GM19463 (cell line): ENCODE measurements at regions not wholly inside any gene's neighbourhood (a gene's known extent, or its start where the extent isn't known, plus 50 kb on each side); places are given as distances from the start of the nearest gene placed in this dataset.
"Not testable (repeated sequence)": the region's sequence is repeated elsewhere in the genome, so short reads cannot be mapped to it uniquely, and the experiment has no call there.

Source experiments
- ATAC-seq: cut with Tn5 transposase; IDR thresholded peaks from one replicate; pipeline ENCODE4 v1.9.1; 2021; ENCODE audit warnings: mild to moderate bottlenecking, moderate library complexity; ENCODE audit not compliant: unreplicated experiment

DNA sequence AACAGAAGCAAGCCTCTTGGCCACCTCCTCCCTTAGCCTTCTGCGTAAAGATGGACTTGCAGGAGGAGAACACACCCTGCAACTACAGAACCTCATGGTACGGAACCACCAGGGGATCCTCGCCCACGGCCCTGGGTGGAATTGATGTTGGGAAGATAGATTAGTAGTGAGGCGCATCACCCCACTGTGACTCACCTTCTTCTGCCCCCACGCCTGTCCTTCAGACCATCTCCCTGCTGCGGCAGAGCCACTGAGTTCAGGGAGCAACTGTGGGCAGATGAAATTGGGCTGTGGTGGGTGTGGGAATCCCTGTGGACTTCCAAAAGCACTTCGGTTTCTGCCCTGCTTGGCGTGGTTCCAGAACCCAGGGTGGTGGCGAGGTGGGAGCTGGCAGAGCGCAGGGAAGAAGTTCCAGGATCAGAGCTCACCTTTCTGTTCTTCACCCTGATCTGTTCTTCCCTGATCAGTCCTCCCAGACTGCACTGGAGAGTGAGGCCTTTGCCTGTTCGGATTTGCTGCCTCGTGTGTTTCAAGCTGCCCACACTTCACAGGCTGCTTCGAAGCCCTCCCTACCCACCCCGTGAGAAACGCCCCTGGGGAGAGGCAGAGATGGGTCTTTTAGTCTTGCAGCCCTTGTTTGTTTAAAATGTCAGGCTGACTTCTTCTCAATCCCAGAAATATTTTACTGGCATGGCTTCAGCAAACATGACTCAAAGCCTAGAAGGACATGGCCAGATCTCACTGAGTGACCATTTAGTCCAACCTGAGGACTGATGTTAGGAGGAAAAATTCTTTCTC lies 92.8 kb upstream of the MLN start:
- ATAC-seq = no peak

DNA sequence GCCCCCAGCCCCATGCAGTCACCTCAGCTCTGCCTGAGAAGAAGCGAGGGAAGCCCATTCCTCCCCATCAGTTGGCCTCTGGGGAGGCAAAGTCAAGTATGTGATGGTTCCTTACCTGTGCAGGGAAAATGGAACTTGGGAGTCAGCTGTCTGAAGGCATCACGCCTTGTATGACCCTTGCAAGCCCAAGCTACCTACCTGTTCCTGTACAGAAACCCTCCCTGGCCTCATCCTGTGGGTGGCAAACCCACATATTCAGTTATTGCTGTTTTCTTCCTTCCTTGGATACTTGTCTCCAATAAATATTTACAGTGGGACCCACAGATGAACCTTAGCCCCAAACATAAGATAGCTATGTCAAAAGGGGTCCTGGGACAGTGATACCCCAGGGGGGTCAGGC lies 92.2 kb upstream of the MLN start:
- no peak for ATAC-seq

GRCh38 chr6:33895296-33895695 lies 91.5 kb upstream of the MLN start:
- ATAC-seq = no peak

DNA sequence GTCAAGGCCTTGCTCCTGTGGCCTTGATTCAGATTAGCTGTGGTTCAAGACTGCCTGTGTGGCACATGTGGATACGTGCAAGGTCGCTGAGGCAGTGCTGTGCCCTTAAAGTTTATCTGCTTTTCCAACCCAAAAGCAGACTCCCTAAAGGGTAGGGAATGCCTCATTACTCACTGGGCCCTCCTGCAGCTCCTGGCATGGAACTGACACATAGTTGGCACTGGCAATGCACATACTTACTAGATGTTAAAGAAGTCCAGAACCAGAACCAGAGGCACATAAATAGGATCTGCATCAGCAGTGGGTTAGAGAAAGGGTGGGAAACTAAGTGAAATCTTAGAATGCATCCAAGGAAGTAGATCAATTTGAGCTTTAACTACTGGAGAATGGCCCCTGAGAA lies 90.6 kb upstream of the MLN start:
- ATAC-seq = no peak

GRCh38 chr6:33892581-33893346 lies 89.0 kb upstream of the MLN start:
- no peak for ATAC-seq

- ATAC-seq = no peak
Measured at GRCh38 chr6:33888664-33889200, 84.9 kb upstream of the MLN start.

GRCh38 chr6:33888183-33888582 lies 84.4 kb upstream of the MLN start:
- no peak for ATAC-seq

GRCh38 chr6:33886673-33887144 lies 82.9 kb upstream of the MLN start:
- no peak for ATAC-seq

DNA sequence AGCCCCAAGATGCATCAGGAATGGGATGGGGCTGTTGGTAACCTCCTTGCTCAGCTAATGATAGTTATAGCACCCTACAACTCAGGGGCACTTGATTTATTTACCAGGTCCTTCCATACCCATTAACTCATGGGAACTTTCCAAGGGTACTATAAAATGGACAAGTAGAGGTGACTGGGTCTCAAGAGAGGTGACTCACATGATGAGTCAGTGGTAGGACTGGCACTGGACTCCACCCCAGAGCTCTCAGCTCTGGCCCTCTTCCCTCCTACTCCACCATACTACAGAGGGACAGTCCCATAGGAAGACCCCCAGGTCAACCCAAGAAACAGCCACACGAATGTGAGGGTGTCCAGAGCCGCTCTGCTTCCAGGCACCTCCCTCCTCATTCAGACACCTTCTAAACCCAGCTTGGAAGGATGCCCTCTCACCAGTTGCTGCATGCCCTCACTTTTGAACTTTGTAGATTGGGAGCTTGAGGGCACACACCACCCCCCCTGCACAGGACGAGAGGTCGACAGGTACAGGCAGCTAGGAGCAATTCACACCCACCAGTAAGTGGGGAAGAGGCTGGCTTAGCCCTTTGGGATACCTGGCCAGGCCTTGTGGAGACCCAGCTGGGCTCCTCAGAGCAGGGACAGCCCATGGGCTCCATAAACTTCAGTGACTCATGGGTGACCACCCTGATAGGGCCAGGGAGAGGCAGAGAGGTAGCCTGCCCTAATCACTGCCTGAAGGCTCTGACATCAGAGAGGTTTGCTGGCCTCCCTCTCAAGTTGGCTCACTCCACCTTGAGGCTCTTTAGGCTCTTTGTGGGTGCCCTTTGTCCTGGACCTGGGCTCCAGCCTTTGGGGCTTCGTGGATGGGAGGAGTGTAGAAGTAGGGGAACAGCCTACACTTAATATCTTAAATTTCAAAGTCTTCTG lies 81.6 kb upstream of the MLN start:
- ATAC-seq = no peak

GRCh38 chr6:33883621-33884020 lies 79.8 kb upstream of the MLN start:
- not testable (repeated sequence) for ATAC-seq

- ATAC-seq = no peak
Measured at GRCh38 chr6:33882154-33882553, 78.4 kb upstream of the MLN start.

DNA sequence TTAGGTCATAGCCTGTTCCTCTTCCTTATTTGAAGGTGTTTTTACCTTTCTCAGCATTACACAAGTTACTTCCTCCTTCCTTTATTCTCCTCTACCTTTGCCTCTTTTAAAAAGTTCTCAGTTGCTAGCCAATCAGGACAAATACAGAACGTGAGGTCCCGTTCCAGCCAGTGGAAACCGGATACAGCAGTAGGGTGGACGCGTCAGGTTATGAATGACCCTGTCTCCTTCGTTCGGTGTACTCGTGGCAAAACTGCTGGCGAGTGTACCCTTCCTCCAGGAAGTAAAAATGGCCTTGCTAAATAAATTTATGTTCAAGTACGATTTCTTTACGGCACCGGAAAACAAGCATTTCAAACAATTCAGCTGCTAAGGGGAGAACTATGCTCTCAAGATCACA lies 77.0 kb upstream of the MLN start:
- ATAC-seq = no peak

- ATAC-seq = no peak
Measured at GRCh38 chr6:33880104-33880678, 76.4 kb upstream of the MLN start.

DNA sequence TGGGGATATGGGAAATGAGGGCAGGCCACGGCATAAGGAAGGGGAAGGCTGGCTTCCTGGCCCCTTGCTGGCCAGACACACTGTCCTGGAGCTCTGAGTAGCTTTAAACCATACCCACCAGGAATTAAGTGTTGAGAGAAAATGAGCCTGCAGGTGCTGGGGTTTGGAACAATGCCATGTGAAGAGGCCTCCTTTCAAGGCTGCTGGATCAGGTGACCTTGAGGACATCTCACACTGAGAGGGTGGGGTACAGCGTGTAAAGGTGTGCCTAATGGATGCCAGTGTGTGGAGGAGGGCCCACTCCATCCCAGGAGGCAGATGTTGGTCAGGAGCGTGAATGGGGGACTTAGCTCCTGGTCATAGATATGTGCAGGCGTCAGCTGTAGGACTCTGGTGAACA lies 74.8 kb upstream of the MLN start:
- ATAC-seq = no peak

GRCh38 chr6:33877982-33878535 lies 74.3 kb upstream of the MLN start:
- no peak for ATAC-seq

DNA sequence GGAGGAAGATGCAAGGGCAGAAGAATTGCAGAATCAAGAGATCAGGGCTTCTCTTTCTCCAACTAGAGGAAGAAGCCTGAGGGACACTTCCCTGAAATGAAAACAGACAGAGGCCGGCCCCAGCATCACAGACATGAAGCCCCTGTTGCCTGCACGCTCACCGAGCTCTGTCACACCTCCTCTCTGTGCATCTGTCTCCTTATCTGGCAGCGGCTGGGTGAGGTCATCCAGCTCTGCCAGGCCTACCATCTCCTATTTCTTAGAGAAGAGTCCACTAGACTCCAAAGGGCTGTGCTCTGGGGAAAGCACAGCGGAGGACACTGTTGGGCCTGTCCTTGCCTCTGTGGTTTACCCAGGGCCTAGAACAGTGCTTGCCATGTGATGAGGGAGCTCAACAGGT lies 71.9 kb upstream of the MLN start:
- no peak for ATAC-seq

DNA sequence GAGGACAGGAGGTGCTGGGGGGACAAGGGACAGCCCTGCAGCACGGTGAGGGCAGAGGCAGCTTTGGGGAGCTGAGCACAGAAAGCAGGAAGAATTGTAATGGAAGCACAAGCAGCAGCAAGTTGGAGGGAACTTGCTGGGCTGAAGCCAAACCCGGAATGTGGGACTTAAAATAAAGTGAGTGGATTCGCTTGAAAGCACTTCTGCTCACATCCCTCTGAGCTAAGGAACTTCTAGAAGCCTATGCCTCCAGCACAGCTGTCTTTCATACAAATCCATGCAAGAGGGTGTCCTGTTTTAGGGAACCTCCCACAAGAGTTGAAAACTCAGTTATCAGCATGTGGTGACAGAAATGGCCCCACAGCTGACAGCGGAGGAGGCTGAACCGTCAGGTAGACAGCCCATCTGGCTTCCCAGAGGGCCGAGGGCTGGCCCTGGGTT lies 71.4 kb upstream of the MLN start:
- ATAC-seq = no peak

GRCh38 chr6:33874136-33874760 lies 70.4 kb upstream of the MLN start:
- no peak for ATAC-seq

- ATAC-seq = no peak
Measured at GRCh38 chr6:33872761-33873160, 69.0 kb upstream of the MLN start.
